AG09309 (cell line): ENCODE measurements at regions not wholly inside any gene's neighbourhood (a gene's known extent, or its start where the extent isn't known, plus 50 kb on each side); places are given as distances from the start of the nearest gene placed in this dataset.
"Not testable (repeated sequence)": the region's sequence is repeated elsewhere in the genome, so short reads cannot be mapped to it uniquely, and the experiment has no call there.

ENCODE experiments used
- DNase-seq: peaks from one replicate; pipeline ENCODE4 v3.0.0-alpha.2; 2010; ENCODE audit warnings: low read depth
- H3K4me3 ChIP-seq: 2 replicates; pipeline ENCODE4 v1.5.1; 2011; ENCODE audit warnings: mild to moderate bottlenecking, low read depth, low read length, moderate library complexity; ENCODE audit not compliant: control insufficient read depth
- TF ChIP-seq, protein P1 (sequence below): IDR thresholded peaks from 2 replicates; pipeline ENCODE4 v1.5.1; 2011; ENCODE audit warnings: mild to moderate bottlenecking, low read depth, low read length, inconsistent platforms; ENCODE audit not compliant: insufficient read depth, control insufficient read depth; ENCODE audit errors: missing control alignments

DNA sequence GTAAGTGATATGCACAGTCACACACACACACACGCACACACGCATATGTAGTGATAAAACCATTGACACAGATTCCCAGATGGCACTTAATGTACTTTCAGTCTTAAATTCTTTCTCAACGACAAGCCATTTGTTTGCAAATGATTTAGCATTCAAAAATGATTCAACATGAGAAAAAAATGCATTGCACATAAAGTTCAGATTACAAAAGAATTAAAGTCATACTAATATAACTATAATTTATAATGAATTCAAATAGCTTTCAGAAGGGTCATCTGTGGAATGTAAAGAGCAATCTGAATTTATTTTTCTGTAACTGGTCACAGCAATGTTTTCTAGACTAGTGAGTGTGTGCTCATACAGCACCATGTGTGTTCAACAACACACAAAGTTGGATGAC lies 521.6 kb upstream of the ZNF337 start:
- TF ChIP-seq, protein P1, sequence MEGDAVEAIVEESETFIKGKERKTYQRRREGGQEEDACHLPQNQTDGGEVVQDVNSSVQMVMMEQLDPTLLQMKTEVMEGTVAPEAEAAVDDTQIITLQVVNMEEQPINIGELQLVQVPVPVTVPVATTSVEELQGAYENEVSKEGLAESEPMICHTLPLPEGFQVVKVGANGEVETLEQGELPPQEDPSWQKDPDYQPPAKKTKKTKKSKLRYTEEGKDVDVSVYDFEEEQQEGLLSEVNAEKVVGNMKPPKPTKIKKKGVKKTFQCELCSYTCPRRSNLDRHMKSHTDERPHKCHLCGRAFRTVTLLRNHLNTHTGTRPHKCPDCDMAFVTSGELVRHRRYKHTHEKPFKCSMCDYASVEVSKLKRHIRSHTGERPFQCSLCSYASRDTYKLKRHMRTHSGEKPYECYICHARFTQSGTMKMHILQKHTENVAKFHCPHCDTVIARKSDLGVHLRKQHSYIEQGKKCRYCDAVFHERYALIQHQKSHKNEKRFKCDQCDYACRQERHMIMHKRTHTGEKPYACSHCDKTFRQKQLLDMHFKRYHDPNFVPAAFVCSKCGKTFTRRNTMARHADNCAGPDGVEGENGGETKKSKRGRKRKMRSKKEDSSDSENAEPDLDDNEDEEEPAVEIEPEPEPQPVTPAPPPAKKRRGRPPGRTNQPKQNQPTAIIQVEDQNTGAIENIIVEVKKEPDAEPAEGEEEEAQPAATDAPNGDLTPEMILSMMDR: no peak
- no peak for DNase-seq
- H3K4me3 ChIP-seq: no peak overlapping the region

DNA sequence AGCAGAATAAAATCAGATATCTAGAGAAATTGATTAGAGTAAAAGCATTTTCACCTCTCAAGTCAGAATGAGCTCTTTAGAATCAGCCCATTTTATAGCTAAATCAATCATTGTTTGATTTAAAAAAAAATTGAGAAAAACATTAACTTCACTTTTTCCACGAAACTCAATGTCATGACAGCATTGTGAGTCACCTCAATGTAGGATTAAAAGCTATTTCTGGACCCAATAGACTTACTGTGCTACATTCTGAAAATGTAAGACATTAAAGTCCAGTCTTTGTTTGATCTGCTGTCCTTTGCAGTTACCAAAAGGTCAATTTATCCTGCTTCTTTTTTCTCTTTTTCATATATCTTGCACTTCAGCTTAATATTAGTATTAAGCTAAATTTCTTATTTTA lies 519.4 kb upstream of the ZNF337 start:
- no peak for DNase-seq
- TF ChIP-seq, protein P1: no peak

DNA sequence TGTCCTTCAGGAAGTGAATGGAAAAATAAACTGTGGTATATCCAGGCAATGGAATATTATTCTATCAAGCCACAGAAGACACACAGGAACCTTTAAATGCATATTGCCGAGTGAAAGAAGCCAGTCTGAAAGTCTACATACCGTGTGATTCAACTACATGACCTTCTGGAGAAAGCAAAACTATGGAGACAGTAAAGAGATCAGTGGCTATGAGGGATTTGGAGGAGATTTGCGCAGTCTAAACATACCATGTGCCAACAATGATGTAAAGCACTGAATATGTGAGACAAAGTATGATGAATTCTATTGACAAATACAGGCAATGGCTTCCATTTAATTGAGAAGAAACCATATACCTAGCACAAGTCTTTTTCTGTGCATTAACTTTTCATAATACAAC lies 518.3 kb upstream of the ZNF337 start:
- H3K4me3 ChIP-seq: no peak overlapping the region
- DNase-seq: no peak
- TF ChIP-seq, protein P1: no peak

More for the DNA sequence above, 519.4 kb upstream of the ZNF337 start:
- no peak overlapping the region for H3K4me3 ChIP-seq

DNA sequence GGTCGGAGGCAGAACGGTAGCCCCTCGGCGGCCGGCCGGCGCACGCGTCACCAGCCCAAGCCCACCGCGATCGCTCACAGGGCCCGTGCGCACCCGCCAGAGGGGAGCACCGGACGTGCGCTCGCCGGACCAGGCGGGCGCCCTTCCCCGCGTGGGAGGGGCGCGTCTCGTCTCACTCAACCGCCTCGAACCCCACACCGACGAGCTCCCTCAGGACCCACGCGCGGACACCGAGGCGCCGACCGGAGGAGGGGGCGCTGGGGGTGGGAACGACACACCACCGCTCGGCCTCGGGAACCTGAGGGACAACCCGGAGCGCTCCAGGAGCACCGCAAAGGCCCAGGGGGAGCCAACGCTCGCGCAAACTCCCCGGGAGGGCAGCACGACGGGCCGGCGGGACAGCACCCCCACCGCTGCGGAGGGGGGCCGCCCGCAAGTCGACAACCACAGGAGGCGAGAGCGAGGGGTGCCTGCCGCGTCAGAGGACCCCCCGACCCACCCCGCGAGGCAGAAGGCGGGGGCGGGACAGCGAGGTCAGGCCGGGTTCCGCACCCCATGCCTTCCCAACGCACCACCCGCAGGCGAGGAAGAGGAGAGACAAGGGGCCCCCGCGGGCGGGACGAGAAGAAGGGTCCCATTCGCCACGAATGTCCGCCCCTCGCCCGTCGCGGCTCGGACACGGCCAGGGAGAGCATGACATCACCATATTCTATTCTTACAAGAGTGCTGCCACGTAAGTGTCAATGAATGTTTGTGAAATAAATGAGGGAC lies 512.7 kb upstream of the ZNF337 start:
- H3K4me3 ChIP-seq: no peak overlapping the region; the same call in none of the 2 replicates
- TF ChIP-seq, protein P1: no peak

DNA sequence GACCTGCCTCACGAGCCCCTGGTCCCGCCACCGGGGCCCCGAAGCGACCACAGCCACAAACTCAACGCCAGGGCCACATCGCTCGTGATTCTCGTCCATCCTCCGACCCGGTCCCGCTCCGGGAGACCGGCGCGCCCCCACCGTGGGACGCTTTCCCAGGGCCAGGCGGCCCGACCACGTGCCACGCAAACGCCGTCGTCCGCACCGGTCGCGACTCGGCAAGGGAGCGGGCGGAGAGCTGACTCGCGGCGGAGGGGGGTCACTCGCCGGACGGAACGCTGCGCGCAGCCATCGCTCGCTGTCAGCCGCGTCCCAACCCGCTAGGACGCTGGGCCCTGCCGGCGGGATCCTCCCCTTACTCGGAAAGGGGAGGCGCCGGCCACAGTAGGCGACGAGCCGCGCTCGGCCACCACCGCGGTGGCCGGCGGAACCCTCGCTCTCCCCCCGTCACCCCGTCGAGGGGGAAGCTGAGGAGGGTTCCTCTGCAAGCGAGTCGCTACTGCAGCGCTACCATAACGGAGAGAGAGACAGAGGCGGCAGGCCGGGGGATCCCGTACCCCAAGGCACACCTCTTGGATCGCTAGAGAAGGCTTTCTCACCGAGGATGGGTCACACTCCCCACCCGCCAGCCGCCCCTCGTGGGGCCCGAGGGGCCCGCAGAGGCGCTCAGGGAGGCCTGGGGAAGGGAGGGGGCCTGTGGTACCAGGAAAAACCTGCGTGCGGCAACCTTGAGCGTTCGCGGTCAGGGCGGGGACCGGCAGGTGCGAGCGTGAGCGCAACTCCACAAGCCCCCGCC lies 511.8 kb upstream of the ZNF337 start:
- TF ChIP-seq, protein P1: no peak
- peak overlapping the region; percentile 44 for H3K4me3 ChIP-seq
- no peak for DNase-seq

More for the DNA sequence above, 512.7 kb upstream of the ZNF337 start:
- peak; percentile 35 for DNase-seq

DNA sequence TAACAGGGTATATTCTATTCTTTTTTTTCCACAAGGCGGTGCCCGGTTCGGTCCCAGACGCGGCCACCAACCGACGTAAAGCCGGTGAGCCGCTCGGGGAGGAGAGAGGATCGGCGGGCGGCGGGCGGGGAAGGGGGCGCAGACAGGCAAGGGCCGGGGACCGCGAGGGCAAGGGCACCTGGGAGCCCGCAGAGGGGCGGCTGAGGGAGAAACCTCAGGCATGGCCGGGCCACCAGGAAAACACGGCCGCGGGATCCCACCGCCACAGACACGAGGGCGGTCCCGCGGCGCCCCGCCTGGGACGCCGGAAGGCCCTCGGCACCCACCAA lies 511.3 kb upstream of the ZNF337 start:
- H3K4me3 ChIP-seq: peak overlapping the region; percentile 44
- DNase-seq: not testable (repeated sequence)
